ENCODE measurements at regions not wholly inside any gene's neighbourhood (a gene's known extent, or its start where the extent isn't known, plus 50 kb on each side); places are given as distances from the start of the nearest gene placed in this dataset.

DNA sequence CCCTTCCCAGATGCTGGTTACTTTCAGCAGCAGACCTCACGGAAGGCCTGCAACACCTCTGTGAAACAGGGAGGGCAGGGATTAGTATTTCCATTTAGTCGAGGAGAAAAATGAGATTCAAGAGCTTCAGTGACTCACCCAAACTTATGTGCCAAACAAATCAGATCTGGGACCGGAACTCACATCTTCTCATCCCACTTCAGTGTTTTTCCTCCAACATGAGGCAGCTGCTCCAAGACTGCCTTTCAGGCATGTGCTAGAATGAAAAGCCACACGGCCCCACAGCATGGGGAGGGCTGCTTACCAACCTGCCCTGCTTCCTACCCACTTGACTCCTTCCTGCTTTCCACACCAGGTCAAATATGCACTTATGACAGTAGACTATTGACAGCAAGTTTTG lies 129.4 kb upstream of the SLC24A5 start:
- no peaks in the 10 kb centered on the region for H3K4me1 ChIP-seq
- H3K27me3 ChIP-seq (ENCODE audit: low read depth), result no peaks in the 10 kb centered on the region
- no peaks in the 10 kb centered on the region for H3K36me3 ChIP-seq
- no peak for DNase-seq
- no peak overlapping the region for H3K4me3 ChIP-seq
- intact Hi-C loops (cut with micrococcal nuclease), result no loop called here
- no peaks in the 10 kb centered on the region for H3K9me3 ChIP-seq (replicated peaks)
- TF ChIP-seq CTCF (IDR thresholded peaks at IDR 0.05; ENCODE audit: borderline replicate concordance), result no peak
- no peak overlapping the region for H3K27ac ChIP-seq (replicated peaks)

DNA sequence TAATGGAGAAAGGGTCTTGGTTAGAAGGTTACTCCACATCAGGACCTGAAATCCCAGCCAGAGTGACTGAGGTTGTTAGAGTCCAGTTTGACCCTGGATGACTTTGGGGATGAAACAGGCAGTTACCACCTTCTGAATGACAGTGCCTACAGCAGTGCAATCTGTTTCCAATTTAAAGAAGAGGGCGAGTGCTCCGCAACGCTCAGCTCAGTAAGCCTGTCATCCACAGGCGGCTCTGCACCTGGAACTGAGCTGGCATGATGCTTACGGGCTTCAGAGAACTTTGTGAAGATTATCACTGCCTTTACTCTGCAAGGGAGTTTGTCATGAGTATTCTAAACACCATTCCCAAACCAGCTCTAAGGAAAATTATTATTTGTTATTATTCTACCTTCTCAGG lies 127.7 kb upstream of the SLC24A5 start:
- Histone ChIP-seq H3K9me3 (replicated peaks) (no peaks in the 10 kb centered on the region), H3K4me1 (no peaks in the 10 kb centered on the region), H3K27me3 (ENCODE audit: low read depth) (no peaks in the 10 kb centered on the region), H3K4me3 (no peak overlapping the region), H3K27ac (replicated peaks) (no peak overlapping the region), H3K36me3 (no peaks in the 10 kb centered on the region)
- no peak for DNase-seq
- intact Hi-C loops (cut with micrococcal nuclease), result no loop called here
- no peak for TF ChIP-seq CTCF (IDR thresholded peaks at IDR 0.05; ENCODE audit: borderline replicate concordance)

DNA sequence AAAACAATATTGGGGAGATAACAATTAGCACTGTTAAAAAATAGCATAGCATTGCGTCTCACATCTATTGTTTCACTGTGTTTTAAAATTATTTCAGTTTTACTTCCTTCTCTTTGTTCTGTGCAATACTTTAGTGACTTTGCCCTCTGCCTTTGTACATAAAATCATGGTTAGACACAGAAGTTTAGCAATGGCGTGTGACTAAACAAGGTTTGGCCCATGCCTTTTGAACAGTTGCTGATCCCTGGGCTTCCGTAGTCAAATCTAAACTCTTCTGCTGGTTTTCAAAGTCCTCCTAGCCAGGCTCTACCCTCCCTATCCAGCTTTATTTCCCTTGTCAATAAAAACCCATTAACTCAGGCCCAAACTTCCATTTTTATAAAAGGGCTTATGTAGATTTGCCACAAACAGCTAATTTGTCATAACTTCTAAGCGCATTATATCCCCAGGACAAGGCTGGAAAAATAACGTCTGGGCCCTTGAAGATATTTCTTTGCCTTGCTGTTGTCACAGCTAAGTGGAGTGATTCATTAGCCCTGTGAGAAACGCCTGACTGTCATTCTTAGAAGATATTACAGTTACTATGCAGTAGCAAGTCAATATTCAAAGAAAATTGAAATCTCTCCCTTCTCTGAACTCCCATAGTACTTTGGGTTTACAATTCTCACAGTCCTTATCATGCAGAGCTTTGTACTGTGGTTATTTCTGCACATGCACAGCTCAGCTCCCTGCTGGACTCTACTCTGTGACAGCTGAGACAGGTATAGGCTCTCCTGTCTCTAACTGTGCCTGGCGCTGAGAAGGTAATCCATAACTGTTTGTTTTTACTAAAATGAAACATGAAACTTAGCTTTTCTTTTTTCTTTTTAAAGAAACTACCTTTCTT lies 123.4 kb upstream of the SLC24A5 start:
- intact Hi-C loops (cut with micrococcal nuclease), result no loop called here
- TF ChIP-seq CTCF (IDR thresholded peaks at IDR 0.05; ENCODE audit: borderline replicate concordance), result no peak
- no peaks in the 10 kb centered on the region for H3K36me3 ChIP-seq

DNA sequence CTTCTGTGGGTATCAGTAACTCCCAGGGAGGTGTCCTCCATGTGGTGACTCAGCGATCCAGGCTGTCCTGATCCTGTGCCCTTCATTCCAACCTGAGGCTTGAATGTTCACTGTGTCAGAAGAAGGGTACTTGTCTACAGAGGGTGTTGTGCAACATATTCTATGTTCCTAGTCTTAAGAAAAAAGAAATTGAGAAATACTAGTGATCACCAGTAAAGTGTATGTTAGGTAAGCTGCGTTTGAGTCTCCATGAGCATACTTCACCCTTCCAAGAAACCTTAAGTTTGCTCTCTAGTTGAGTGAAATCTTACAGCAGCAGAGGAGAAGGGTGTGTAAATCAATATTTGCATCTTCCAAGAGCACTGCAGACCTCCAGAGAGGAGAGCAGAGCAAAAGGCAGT lies 122.2 kb upstream of the SLC24A5 start:
- H3K36me3 ChIP-seq, result no peaks in the 10 kb centered on the region
- DNase-seq, result no peak
- H3K4me1 ChIP-seq, result no peaks in the 10 kb centered on the region
- H3K27me3 ChIP-seq (ENCODE audit: low read depth), result peaks cover 6% of the 10 kb centered on the region
- no peaks in the 10 kb centered on the region for H3K9me3 ChIP-seq (replicated peaks)
- H3K4me3 ChIP-seq, result no peak overlapping the region
- no peak overlapping the region for H3K27ac ChIP-seq (replicated peaks)
- intact Hi-C loops (cut with micrococcal nuclease), result no loop called here
- TF ChIP-seq CTCF (IDR thresholded peaks at IDR 0.05; ENCODE audit: borderline replicate concordance), result no peak

More for the DNA sequence above, 123.4 kb upstream of the SLC24A5 start:
- Histone ChIP-seq H3K9me3 (replicated peaks) (no peaks in the 10 kb centered on the region), H3K4me3 (no peak overlapping the region), H3K27ac (replicated peaks) (no peak overlapping the region), H3K4me1 (no peaks in the 10 kb centered on the region), H3K27me3 (ENCODE audit: low read depth) (peaks cover 6% of the 10 kb centered on the region)
- no peak for DNase-seq

DNA sequence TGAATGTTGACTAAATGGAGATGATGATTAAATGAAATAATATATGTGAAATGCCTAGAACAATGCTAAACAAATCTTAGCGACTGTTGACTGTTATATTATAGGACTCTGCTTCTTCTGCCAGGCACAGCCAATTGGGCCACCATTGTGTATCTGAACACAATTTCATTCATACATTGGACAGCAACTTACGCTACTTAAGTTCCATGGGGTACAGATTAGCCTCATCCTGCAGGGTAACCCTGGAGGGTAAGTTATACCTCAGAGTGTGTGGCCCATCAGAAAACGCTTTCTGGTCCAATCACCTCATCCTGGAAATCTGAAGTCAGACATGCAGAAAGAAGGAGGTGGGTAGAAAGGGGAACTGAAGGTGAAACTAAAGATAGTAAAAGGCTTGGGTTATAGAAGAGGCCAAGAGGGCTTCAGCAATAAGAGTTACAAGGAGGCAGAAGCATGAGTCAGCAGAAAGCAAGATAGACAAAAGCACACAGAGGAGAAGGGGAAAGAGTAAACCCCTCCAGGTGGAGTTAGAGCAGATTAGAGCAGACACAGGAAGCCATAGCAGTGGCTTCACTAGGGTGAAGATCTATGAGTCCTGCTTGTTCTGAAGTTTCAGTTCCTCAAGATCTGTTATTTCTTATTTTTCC lies 119.3 kb upstream of the SLC24A5 start:
- no peaks in the 10 kb centered on the region for H3K36me3 ChIP-seq
- DNase-seq, result no peak
- peaks cover 6% of the 10 kb centered on the region for H3K27me3 ChIP-seq (ENCODE audit: low read depth)
- no peak for TF ChIP-seq CTCF (IDR thresholded peaks at IDR 0.05; ENCODE audit: borderline replicate concordance)
- no peaks in the 10 kb centered on the region for H3K9me3 ChIP-seq (replicated peaks)
- no peak overlapping the region for H3K4me3 ChIP-seq
- no peak overlapping the region for H3K27ac ChIP-seq (replicated peaks)
- no peaks in the 10 kb centered on the region for H3K4me1 ChIP-seq
- intact Hi-C loops (cut with micrococcal nuclease), result no loop called here

All from left ventricle myocardium inferior (tissue), 1 donor.